Ecto neural progenitor cell (in vitro differentiated cells): ENCODE measurements at regions not wholly inside any gene's neighbourhood (a gene's known extent, or its start where the extent isn't known, plus 50 kb on each side); places are given as distances from the start of the nearest gene placed in this dataset.
"Not testable (repeated sequence)": the region's sequence is repeated elsewhere in the genome, so short reads cannot be mapped to it uniquely, and the experiment has no call there.

ENCODE experiments used
- DNase-seq: peaks from one replicate; pipeline ENCODE4 v3.0.0-alpha.2; 2018; ENCODE audit warnings: low spot score

DNA sequence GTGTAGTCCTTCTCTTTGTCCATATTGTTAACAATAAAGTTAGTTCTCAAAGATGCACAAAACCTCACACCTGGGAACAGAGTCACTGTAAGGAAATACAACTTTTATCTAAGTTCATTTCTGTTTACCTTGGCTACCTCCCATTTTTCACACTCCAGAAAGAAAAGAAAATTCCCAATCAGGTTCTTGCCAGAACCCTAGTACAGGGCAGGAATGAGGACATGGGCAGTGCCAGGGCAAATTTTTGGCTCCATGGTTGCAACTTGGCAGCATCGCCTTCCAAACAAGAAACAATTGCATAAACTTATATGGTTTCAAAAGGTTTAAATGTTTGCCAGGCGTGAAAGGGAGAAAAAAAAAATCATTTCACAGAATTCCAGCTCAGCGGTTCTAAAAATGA, 296.3 kb upstream of the PRKD1 start:
- no peak for DNase-seq

GRCh38 chr14:30225176-30225575, 297.5 kb upstream of the PRKD1 start:
- no peak for DNase-seq

DNA sequence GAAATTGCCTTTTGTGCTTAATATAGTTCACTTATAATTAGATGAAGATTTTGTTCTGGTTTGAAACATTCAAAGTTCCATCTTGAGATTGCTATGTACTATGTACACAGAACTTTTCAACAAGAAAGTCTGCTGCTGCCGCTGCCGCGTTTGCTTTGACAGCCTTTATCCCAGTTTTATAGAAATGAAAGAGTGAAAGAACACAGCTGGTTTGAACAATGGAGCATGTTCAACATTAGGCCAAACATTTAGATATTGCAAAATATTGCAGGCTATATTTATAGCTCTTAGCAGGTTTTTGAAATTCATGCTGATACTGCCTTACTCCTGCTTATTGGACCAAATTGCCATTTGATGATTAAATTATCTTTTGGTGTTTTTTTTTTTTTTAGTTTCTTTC, 299.8 kb upstream of the PRKD1 start:
- no peak for DNase-seq

- no peak for DNase-seq
Measured at GRCh38 chr14:30227876-30228275, 300.2 kb upstream of the PRKD1 start.

DNA sequence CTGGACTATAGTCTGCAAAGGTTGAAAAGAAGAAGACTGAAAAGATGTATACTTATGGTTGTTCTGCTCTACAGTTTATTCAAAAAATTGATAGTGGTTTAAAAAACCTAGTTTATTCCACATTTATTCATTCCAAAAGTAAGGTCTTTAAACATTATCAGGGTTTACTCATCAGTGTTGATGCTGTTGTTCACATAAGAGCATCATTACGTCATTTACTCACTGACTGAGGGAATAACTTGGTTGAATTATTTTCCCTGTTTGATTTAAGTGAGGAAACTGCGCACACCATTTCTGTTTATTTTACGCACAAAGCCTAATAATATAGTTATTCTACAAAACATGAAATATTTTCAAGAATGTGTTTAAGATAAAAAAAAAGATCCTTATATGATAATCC, 303.1 kb upstream of the PRKD1 start:
- DNase-seq: no peak

GRCh38 chr14:30234966-30235365, 307.3 kb upstream of the PRKD1 start:
- no peak for DNase-seq

- no peak for DNase-seq
Measured at GRCh38 chr14:30235485-30235884, 307.8 kb upstream of the PRKD1 start.

- DNase-seq: no peak
Measured at GRCh38 chr14:30238936-30239335, 311.3 kb upstream of the PRKD1 start.

GRCh38 chr14:30240018-30240417, 312.4 kb upstream of the PRKD1 start:
- no peak for DNase-seq

DNA sequence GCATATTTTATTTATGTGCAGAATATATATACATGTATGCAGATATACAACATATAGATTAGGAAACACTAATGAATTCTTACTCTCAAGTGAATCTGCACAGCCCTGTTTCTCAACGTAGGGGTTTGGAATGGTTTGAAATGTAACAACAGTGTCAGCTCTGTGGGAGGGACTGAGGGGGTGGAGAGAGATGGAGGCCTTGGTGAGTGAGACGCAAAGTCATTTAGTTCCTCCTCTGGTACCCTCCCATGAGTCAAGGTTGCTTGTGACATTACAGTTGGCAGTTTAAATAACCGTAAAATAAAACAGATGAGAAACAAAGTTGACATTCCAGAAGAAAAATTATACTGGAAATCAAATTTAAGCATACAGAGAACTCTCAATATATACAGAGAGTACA, 313.0 kb upstream of the PRKD1 start:
- DNase-seq: no peak

GRCh38 chr14:30242744-30243143, 315.1 kb upstream of the PRKD1 start:
- no peak for DNase-seq

DNA sequence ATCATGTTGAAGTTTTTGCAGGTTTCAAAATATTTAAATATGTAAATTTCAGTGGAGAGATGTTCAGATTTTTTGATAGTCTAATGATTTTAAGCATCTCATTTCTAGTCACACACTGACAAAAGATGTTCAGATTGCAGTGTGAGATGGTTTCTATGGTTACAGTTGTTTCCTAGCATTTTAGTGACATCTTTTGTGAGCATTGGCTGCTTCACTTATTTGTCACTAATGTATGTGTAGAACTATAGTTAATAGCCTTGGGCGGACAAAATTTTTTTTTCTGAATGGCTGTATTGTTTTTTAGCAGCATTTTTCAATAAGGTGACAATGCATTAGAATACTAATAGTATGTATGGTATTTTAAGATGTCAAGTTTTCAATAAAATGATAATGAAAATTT, 315.6 kb upstream of the PRKD1 start:
- DNase-seq: no peak

- no peak for DNase-seq
Measured at GRCh38 chr14:30243805-30244204, 315.2 kb upstream of the G2E3 start.

DNA sequence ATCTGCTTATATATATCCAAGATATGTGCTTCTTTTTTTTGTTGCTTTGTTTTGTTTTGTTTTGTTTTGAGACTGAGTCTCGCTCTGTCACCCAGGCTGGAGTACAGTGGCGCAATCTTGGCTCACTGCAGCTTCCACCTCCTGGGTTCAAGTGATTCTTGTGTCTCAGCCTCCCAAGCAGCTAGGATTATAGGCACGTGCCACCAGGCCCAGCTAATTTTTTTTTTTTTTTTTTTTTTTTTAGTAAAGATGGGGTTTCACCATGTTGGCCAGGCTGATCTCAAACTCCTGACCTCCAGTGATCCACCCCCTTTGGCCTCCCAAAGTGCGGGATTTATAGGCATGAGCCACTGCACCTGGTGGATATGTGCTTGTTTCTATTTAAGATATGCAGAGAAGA, 314.6 kb upstream of the G2E3 start:
- not testable (repeated sequence) for DNase-seq

- no peak for DNase-seq
Measured at GRCh38 chr14:30251017-30251416, 307.9 kb upstream of the G2E3 start.

DNA sequence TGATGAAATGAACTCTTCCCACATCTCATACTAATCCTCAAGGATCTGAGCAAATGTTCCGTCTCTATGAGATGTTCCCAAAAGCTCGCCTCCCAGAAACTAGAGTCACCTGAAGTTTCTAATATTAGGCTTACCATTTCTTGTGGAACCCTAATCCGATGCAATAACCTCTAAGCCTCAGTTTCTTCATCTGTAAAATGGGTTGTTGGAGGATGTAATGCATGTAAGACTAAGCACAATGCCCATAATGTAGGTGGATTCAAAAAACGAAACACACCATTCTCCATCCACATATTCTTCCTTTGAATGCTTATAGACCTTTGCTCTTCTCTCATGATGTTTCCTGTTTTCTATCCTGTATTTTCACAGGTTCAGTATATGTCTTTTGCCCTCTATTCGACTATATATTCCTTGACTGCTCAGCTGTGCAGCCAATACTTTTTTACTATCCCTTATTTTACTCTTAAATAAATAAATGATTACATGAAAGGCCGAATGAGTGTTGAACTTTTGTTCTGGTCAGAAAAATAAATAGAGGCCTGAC, 307.3 kb upstream of the G2E3 start:
- DNase-seq: no peak

DNA sequence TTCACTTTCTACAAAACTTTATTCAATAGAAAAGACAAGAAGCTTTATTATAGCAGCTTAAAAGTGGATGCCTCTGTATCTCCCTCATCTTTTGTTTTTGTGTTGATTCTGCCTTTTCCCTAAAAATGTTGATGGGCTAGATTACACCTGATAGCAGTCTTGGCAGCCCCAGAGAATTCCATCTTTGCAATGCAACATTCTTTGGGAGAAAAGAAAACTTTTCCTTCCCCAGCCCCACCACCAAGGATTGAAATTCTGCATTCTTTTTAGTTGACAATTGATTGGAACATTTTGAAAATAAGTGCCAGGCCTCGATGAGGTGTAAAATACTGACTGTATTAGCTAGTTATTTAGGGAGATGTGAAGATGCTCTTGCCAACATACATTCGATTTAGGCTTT, 306.8 kb upstream of the G2E3 start:
- no peak for DNase-seq

GRCh38 chr14:30252783-30253674, 305.9 kb upstream of the G2E3 start:
- DNase-seq: no peak

DNA sequence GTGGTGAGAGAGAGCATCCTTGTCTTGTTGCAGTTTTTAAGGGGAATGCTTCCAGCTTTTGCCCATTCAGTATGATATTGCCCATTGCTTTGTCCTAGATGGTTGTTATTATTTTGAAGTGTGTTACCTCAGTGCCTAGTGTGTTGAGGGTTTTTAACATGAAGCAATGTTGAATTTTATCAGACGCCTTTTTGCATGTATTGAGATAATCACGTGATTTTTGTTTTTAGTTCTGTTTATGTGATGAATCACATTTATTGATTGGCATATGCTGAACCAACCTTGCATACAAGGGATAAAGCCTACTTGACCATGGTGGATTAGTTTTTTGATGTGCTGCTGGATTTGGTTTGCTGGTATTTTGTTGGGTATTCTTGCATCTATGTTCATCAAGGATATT, 302.3 kb upstream of the G2E3 start:
- no peak for DNase-seq

DNA sequence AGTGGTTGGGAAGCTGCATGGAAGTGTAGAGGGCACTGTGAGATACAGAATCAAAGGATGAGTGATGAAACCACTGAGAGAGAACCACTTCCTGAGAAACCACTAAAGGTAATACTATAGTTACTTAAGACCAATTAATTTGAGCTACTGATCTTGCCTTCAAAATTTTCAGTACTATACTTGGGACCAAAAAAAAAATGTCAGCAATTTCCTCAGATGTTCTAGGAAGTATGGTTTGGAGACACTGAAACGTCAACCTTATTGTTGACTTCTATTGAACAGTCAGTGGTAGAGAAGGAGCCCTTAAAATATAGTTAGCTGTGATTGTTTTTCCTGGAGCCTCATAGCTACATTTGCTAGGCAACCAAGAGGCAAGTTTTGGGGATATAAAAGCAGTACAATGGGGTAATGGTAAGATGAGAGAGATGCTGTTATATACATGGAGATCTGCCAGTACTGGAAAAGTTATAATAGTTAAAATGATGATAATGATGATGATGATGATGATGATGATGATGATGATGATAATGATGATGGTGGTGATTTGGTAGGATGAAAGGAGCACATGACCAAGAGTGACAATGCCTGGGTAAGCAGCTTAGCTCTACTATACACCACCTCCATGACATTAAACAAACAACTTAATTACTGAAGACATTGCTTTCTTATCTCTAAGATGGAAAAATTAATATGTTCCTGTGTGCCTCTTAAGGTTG, 300.9 kb upstream of the G2E3 start:
- DNase-seq: no peak

DNA sequence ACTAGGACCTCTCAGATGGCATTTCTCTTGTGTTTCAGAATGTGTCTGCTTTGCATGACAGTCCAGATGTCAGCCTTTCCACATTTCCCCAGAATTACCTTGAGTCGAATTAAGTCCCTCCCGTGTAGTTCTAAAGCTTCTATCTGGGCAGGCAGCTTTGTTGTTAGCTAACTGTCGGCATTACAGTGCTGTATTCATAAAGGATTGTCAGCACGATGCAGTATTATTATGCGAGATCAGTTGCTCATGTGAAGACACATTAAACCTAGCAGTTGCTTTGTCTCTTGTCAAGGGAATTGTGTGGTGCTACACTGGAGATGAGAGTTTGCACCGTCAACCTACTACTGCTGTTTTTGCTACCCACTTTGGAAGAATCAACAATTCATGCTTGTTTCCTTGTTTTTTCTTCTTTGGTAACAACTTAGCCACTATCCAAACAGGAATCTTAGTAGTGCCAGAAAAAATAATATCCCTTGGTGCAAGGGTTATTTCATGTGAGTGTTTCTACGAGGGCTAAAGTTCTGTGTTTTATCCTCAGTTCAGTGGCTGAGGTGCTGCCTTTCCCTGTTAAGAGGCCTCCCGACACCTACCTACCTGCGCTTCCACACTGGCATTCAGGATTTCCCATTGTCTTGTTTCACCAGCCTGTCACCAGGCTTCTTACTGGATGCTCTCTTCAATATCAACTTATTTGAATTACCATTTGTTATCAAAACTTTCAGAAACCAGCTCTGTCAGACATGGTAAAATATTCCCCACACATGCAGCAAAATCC, 297.9 kb upstream of the G2E3 start:
- DNase-seq: no peak

GRCh38 chr14:30264161-30264560, 294.8 kb upstream of the G2E3 start:
- no peak for DNase-seq

DNA sequence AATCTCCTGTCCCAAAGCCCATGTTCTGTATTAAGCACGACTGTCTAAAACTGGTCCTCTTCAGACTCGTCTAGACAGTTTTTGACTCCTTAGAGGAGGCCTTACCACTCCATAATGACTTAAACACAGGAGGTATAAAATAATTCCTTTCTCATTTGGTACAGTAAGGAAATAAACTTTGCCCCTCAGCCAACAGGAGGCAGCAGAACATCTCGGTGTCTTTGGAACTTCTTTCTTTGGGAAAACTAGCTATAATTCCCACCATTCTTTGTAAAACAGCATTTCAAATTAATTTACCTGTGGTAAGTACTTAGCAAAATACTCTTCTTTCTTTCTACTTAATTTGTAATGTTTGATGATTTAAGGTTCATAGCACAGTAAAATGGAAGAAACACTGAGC, 292.7 kb upstream of the G2E3 start:
- DNase-seq: no peak
